Tibial nerve (tissue), 4 donors: ENCODE measurements at regions not wholly inside any gene's neighbourhood (a gene's known extent, or its start where the extent isn't known, plus 50 kb on each side); places are given as distances from the start of the nearest gene placed in this dataset.

Source experiments
- EP300 ChIP-seq, 2 donors: sonication (generic); formaldehyde crosslinking; IDR thresholded peaks; one replicate each; pipeline ENCODE4 v1.6.1; 2017; ENCODE audit warnings: antibody characterized with exemption in 2 of 2, mild to moderate bottlenecking in 1 of 2
- POLR2A ChIP-seq, 2 donors: fragments of 450-650 bp; IDR thresholded peaks; one replicate each; pipeline ENCODE4 v1.6.1; 2017; ENCODE audit warnings: antibody characterized with exemption in 2 of 2, mild to moderate bottlenecking in 2 of 2, moderate library complexity in 2 of 2
- TF ChIP-seq, protein P1 (sequence below), 5 experiments: fragments of 200-600 bp in 3 of 5; fragments of 450-650 bp in 2 of 5; sonication (generic) in 3 of 5; IDR thresholded peaks; one replicate each; pipeline ENCODE4 v1.5.1; 2016 to 2019; ENCODE audit warnings: antibody characterized with exemption in 5 of 5, mild to moderate bottlenecking in 3 of 5, moderate library complexity in 2 of 5

DNA sequence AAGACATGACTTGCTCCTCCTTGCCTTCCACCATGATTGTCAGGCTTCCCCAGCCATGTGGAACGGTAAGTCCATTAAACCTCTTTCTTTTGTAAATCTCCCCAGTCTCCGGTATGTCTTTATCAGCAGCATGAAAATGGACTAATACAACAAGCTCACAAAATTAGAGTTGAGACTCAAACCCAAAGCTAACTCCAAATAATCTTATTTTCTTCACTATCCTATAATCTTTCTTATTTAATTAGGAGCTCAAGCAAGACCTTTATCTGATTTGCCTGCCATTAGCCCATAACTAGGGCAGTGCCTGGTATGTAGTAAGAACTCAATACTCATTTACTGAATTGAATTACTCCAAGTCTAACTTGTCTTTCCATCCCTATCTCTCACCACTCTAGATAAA lies 289.2 kb downstream of the SUCLG1 start:
- TF ChIP-seq, protein P1, sequence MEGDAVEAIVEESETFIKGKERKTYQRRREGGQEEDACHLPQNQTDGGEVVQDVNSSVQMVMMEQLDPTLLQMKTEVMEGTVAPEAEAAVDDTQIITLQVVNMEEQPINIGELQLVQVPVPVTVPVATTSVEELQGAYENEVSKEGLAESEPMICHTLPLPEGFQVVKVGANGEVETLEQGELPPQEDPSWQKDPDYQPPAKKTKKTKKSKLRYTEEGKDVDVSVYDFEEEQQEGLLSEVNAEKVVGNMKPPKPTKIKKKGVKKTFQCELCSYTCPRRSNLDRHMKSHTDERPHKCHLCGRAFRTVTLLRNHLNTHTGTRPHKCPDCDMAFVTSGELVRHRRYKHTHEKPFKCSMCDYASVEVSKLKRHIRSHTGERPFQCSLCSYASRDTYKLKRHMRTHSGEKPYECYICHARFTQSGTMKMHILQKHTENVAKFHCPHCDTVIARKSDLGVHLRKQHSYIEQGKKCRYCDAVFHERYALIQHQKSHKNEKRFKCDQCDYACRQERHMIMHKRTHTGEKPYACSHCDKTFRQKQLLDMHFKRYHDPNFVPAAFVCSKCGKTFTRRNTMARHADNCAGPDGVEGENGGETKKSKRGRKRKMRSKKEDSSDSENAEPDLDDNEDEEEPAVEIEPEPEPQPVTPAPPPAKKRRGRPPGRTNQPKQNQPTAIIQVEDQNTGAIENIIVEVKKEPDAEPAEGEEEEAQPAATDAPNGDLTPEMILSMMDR (IDR thresholded peaks at IDR 0.05): no peak
- TF ChIP-seq POLR2A (IDR thresholded peaks at IDR 0.05) (no peak), EP300 (IDR thresholded peaks at IDR 0.05) (no peak)
